Loucy (cell line): ENCODE measurements at regions not wholly inside any gene's neighbourhood (a gene's known extent, or its start where the extent isn't known, plus 50 kb on each side); places are given as distances from the start of the nearest gene placed in this dataset.

Experiments
- H2AFZ ChIP-seq: fragments of 200-600 bp; sonication (generic); 2 replicates; pipeline ENCODE4 v1.6.0; 2016; ENCODE audit warnings: antibody characterized with exemption, mild to moderate bottlenecking, low read length, moderate library complexity
- H3F3A ChIP-seq: fragments of 200-600 bp; 2 replicates; pipeline ENCODE4 v1.6.0; 2016; ENCODE audit warnings: antibody characterized with exemption, low read depth, mild to moderate bottlenecking
- H3K27me3 ChIP-seq: fragments of 200-600 bp; sonication (generic); 2 replicates; pipeline ENCODE4 v1.6.1; 2014; ENCODE audit warnings: low read length, mild to moderate bottlenecking; ENCODE audit not compliant: insufficient read depth, poor library complexity, severe bottlenecking
- H3K36me3 ChIP-seq: fragments of 200-600 bp; sonication (generic); 2 replicates; pipeline ENCODE4 v1.6.1; 2016; ENCODE audit warnings: low read length; ENCODE audit not compliant: insufficient read depth
- H3K4me1 ChIP-seq: fragments of 200-600 bp; sonication (generic); 2 replicates; pipeline ENCODE4 v1.5.1; 2014; ENCODE audit warnings: low read length, mild to moderate bottlenecking; ENCODE audit not compliant: insufficient read depth, poor library complexity, severe bottlenecking
- H3K4me2 ChIP-seq: fragments of 200-600 bp; sonication (generic); 2 replicates; pipeline ENCODE4 v1.6.0; 2014; ENCODE audit warnings: antibody characterized with exemption, low read length, low read depth, mild to moderate bottlenecking; ENCODE audit not compliant: poor library complexity, severe bottlenecking
- H3K4me3 ChIP-seq: fragments of 200-600 bp; sonication (generic); 2 replicates; pipeline ENCODE4 v1.5.1; 2014; ENCODE audit warnings: low read length, mild to moderate bottlenecking, mixed read lengths; ENCODE audit not compliant: poor library complexity, severe bottlenecking
- H3K79me2 ChIP-seq: fragments of 200-600 bp; sonication (generic); 2 replicates; pipeline ENCODE4 v1.6.1; 2014; ENCODE audit warnings: low read length; ENCODE audit not compliant: insufficient read depth
- H3K9ac ChIP-seq: fragments of 200-600 bp; sonication (generic); 2 replicates; pipeline ENCODE4 v1.6.0; 2014; ENCODE audit warnings: mild to moderate bottlenecking, low read depth, low read length, moderate library complexity; ENCODE audit not compliant: poor library complexity, severe bottlenecking
- H3K9me2 ChIP-seq: fragments of 200-600 bp; sonication (generic); replicated peaks from 2 replicates; pipeline ENCODE4 v1.6.1; 2016; ENCODE audit warnings: low read depth, low read length, mixed read lengths
- H3K9me3 ChIP-seq: fragments of 200-600 bp; sonication (generic); 2 replicates; pipeline ENCODE4 v1.6.1; 2014; ENCODE audit warnings: mild to moderate bottlenecking, antibody characterized with exemption, low read length, low read depth; ENCODE audit not compliant: insufficient read depth
- H4K20me1 ChIP-seq: fragments of 200-600 bp; sonication (generic); 2 replicates; pipeline ENCODE4 v1.6.0; 2014; ENCODE audit warnings: antibody characterized with exemption, low read length, mild to moderate bottlenecking; ENCODE audit not compliant: insufficient read depth, poor library complexity, severe bottlenecking
- EZH2phosphoT487 ChIP-seq: fragments of 200-600 bp; IDR thresholded peaks from 2 replicates; pipeline ENCODE4 v1.6.1; 2018; ENCODE audit warnings: antibody characterized with exemption, mild to moderate bottlenecking, moderate library complexity, borderline replicate concordance
- TF ChIP-seq, protein P1 (sequence below): fragments of 200-600 bp; sonication (generic); conservative IDR thresholded peaks from 2 replicates; pipeline ENCODE4 v1.5.1; 2014; ENCODE audit warnings: mild to moderate bottlenecking, antibody characterized with exemption, low read length

DNA sequence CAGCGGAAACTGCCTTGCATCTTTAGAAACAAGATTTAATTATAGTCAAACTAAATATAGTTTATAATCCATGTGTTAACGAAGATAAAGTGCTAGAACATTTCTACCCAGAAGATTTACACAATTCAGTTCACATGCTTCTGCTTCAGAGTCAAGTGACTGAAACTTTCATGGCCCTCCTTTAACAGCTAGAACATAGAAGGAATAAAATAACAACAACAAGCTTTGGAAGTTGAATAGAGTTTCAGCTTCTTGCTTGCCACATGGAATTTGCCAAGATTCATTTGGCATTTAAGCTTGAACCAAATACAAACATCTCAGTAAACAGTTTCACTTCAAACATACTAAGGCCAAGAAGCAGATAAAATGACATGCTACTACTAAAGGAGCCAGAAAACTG, 676.3 kb upstream of the ANO3 start:
- Histone ChIP-seq H3K4me2 (no peak overlapping the region), H4K20me1 (no peaks in the 10 kb centered on the region), H3K27me3 (no peaks in the 10 kb centered on the region), H3F3A (no peaks in the 10 kb centered on the region), H3K79me2 (no peaks in the 10 kb centered on the region), H3K9me3 (no peaks in the 10 kb centered on the region), H3K36me3 (no peaks in the 10 kb centered on the region), H3K4me1 (no peaks in the 10 kb centered on the region), H3K9me2 (no peaks in the 10 kb centered on the region), H2AFZ (no peak overlapping the region), H3K9ac (no peak overlapping the region), H3K4me3 (no peak overlapping the region)
- no peak for TF ChIP-seq EZH2phosphoT487
- TF ChIP-seq, protein P1, sequence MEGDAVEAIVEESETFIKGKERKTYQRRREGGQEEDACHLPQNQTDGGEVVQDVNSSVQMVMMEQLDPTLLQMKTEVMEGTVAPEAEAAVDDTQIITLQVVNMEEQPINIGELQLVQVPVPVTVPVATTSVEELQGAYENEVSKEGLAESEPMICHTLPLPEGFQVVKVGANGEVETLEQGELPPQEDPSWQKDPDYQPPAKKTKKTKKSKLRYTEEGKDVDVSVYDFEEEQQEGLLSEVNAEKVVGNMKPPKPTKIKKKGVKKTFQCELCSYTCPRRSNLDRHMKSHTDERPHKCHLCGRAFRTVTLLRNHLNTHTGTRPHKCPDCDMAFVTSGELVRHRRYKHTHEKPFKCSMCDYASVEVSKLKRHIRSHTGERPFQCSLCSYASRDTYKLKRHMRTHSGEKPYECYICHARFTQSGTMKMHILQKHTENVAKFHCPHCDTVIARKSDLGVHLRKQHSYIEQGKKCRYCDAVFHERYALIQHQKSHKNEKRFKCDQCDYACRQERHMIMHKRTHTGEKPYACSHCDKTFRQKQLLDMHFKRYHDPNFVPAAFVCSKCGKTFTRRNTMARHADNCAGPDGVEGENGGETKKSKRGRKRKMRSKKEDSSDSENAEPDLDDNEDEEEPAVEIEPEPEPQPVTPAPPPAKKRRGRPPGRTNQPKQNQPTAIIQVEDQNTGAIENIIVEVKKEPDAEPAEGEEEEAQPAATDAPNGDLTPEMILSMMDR: no peak

DNA sequence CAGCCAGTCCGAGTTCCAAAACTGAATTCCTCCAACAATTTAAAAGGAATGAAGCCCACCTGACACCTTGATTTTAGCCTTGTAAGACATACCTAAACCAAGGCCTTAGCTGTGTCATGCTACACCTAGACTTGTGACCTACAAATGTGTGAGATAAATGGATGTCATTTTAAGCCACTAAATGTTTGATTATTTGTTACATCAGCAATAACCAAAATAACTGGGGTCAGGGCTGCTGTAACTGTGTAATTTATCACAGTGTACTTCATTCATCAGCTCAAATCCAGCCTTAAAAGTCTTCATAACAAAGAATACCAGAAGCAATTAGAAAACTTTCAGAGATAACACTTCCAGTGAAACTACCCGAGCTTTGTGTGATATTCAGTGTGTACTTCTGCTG, 673.0 kb upstream of the ANO3 start:
- H3K79me2 ChIP-seq: no peaks in the 10 kb centered on the region

DNA sequence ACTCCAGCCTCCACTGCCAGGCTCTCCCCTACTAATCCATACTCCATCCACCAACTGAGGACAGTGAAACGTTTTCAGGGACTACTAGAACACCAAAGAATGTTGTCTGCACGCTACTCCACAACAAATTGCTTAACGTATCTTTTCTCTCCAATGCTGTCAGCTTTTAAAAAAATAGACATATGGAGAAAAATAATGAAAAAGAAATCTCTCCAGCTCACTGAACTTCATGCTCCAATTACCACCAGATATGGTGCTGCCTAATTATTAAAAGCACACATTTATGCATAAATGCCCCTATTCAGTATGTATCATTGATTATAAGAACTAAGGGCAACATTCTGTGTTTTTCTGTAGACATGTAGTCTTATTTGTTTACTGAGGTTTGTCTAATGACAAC, 672.2 kb upstream of the ANO3 start:
- Histone ChIP-seq H4K20me1 (no peaks in the 10 kb centered on the region), H3K9ac (no peak overlapping the region), H3K9me2 (no peaks in the 10 kb centered on the region), H3K4me1 (no peaks in the 10 kb centered on the region), H3K9me3 (no peaks in the 10 kb centered on the region), H3K36me3 (no peaks in the 10 kb centered on the region), H3F3A (no peaks in the 10 kb centered on the region), H3K4me2 (no peak overlapping the region), H3K79me2 (no peaks in the 10 kb centered on the region), H3K4me3 (no peak overlapping the region), H2AFZ (no peak overlapping the region), H3K27me3 (no peaks in the 10 kb centered on the region)
- TF ChIP-seq, protein P1: no peak
- TF ChIP-seq EZH2phosphoT487: no peak

More for the DNA sequence above, 673.0 kb upstream of the ANO3 start:
- Histone ChIP-seq H4K20me1 (no peaks in the 10 kb centered on the region), H3K4me2 (no peak overlapping the region), H3K9ac (no peak overlapping the region), H3K36me3 (no peaks in the 10 kb centered on the region), H3K4me1 (no peaks in the 10 kb centered on the region), H3F3A (no peaks in the 10 kb centered on the region), H3K4me3 (no peak overlapping the region), H3K27me3 (no peaks in the 10 kb centered on the region), H2AFZ (no peak overlapping the region), H3K9me2 (no peaks in the 10 kb centered on the region), H3K9me3 (no peaks in the 10 kb centered on the region)
- TF ChIP-seq, protein P1: no peak
- TF ChIP-seq EZH2phosphoT487: no peak
